SK-N-SH treated with all-trans-retinoic acid at 6 μM for 48 hours (cell line): ENCODE measurements at regions not wholly inside any gene's neighbourhood (a gene's known extent, or its start where the extent isn't known, plus 50 kb on each side); places are given as distances from the start of the nearest gene placed in this dataset.
"Not testable (repeated sequence)": the region's sequence is repeated elsewhere in the genome, so short reads cannot be mapped to it uniquely, and the experiment has no call there.

Experiments used
- ATAC-seq: fragments of 200-7000 bp; cut with Tn5 transposase; 3 replicates; pipeline ENCODE4 v1.9.1; 2020; ENCODE audit warnings: mild to moderate bottlenecking, moderate library complexity
- ARNTL ChIP-seq: fragments of 450-650 bp; formaldehyde crosslinking; IDR thresholded peaks from 2 replicates; pipeline ENCODE4 v1.5.0; 2020; ENCODE audit warnings: low read depth, mild to moderate bottlenecking, moderate library complexity, borderline replicate concordance
- BACH2 ChIP-seq: fragments of 250-450 bp; sonication (Bioruptor Pico); IDR thresholded peaks from 2 replicates; pipeline ENCODE4 v1.9.0; 2021; ENCODE audit warnings: mild to moderate bottlenecking, borderline replicate concordance
- CSDC2 ChIP-seq: fragments of 250-450 bp; sonication (Bioruptor Pico); IDR thresholded peaks from 2 replicates; pipeline ENCODE4 v1.5.0; 2020; ENCODE audit warnings: mild to moderate bottlenecking, moderate library complexity
- CSRNP3 ChIP-seq: fragments of 250-450 bp; sonication (Bioruptor Pico); IDR thresholded peaks from 2 replicates; pipeline ENCODE4 v1.5.1; 2021; ENCODE audit warnings: mild to moderate bottlenecking, moderate library complexity
- ESRRG ChIP-seq: fragments of 250-450 bp; sonication (Bioruptor Pico); IDR thresholded peaks from 2 replicates; pipeline ENCODE4 v1.6.1; 2021; ENCODE audit warnings: mild to moderate bottlenecking
- GLIS3 ChIP-seq: fragments of 250-450 bp; sonication (Bioruptor Pico); IDR thresholded peaks from 2 replicates; pipeline ENCODE4 v1.5.0; 2020; ENCODE audit warnings: mild to moderate bottlenecking, moderate library complexity
- ISL1 ChIP-seq: fragments of 250-450 bp; sonication (Bioruptor Pico); IDR thresholded peaks from 2 replicates; pipeline ENCODE4 v2.1.2; 2022; ENCODE audit warnings: mild to moderate bottlenecking, moderate library complexity
- POU6F1 ChIP-seq: fragments of 250-450 bp; sonication (Bioruptor Pico); IDR thresholded peaks from 2 replicates; pipeline ENCODE4 v1.8.0; 2021; ENCODE audit warnings: low read depth, mild to moderate bottlenecking, moderate library complexity, borderline replicate concordance
- PPARA ChIP-seq: fragments of 250-450 bp; sonication (Bioruptor Pico); IDR thresholded peaks from 2 replicates; pipeline ENCODE4 v1.5.0; 2020; ENCODE audit warnings: mild to moderate bottlenecking, borderline replicate concordance
- SNAI2 ChIP-seq: fragments of 250-450 bp; sonication (Bioruptor Pico); IDR thresholded peaks from 2 replicates; pipeline ENCODE4 v1.5.0; 2020; ENCODE audit warnings: mild to moderate bottlenecking, moderate library complexity
- TCF4 ChIP-seq: fragments of 250-450 bp; sonication (Bioruptor Pico); IDR thresholded peaks from 2 replicates; pipeline ENCODE4 v1.8.0; 2021; ENCODE audit warnings: mild to moderate bottlenecking, moderate library complexity, borderline replicate concordance
- TSHZ2 ChIP-seq: fragments of 250-450 bp; sonication (Bioruptor Pico); IDR thresholded peaks from 2 replicates; pipeline ENCODE4 v1.5.0; 2020; ENCODE audit warnings: mild to moderate bottlenecking, moderate library complexity
- ZC3H10 ChIP-seq: fragments of 250-450 bp; sonication (Bioruptor Pico); IDR thresholded peaks from 2 replicates; pipeline ENCODE4 v1.5.1; 2021; ENCODE audit warnings: mild to moderate bottlenecking, moderate library complexity
- ZFP3 ChIP-seq: fragments of 250-450 bp; sonication (Bioruptor Pico); IDR thresholded peaks from 2 replicates; pipeline ENCODE4 v1.5.0; 2020; ENCODE audit warnings: mild to moderate bottlenecking, moderate library complexity
- ZNF8 ChIP-seq: fragments of 450-650 bp; formaldehyde crosslinking; IDR thresholded peaks from 2 replicates; pipeline ENCODE4 v1.5.0; 2020; ENCODE audit warnings: mild to moderate bottlenecking, moderate library complexity

- TF ChIP-seq CSRNP3 (CRISPR knock-in tag) = no peak
- no peak for TF ChIP-seq TSHZ2 (CRISPR knock-in tag)
Measured at GRCh38 chr6:55052846-55053245, 121.5 kb upstream of the HCRTR2 start (continued).

- no peak for ATAC-seq
- TF ChIP-seq ESRRG (no peak), PPARA (CRISPR knock-in tag) (no peak), TCF4 (CRISPR knock-in tag) (no peak), ZC3H10 (CRISPR knock-in tag) (no peak), GLIS3 (CRISPR knock-in tag) (no peak), ZNF8 (CRISPR knock-in tag) (no peak), POU6F1 (CRISPR knock-in tag) (no peak), TSHZ2 (CRISPR knock-in tag) (no peak), ISL1 (no peak), CSDC2 (CRISPR knock-in tag) (no peak)
Measured at GRCh38 chr6:55058682-55059081, 115.6 kb upstream of the HCRTR2 start.

GRCh38 chr6:55064711-55065420 is 109.4 kb upstream of the HCRTR2 start:
- no peak for TF ChIP-seq TCF4 (CRISPR knock-in tag)
- no peak for TF ChIP-seq PPARA (CRISPR knock-in tag)
- no peak for TF ChIP-seq ISL1
- TF ChIP-seq, all 23 proteins: peak for 0
- ATAC-seq = no peak

- ATAC-seq = peak; percentile 62; the same call in 2 of the 3 replicates
- TF ChIP-seq ARNTL (CRISPR knock-in tag) (no peak), SNAI2 (CRISPR knock-in tag) (no peak)
Measured at GRCh38 chr6:55069132-55069781, 105.1 kb upstream of the HCRTR2 start.

GRCh38 chr6:55082021-55082420 is 92.3 kb upstream of the HCRTR2 start:
- no peak for TF ChIP-seq CSDC2 (CRISPR knock-in tag)
- no peak for TF ChIP-seq SNAI2 (CRISPR knock-in tag)
- no peak for TF ChIP-seq BACH2 (CRISPR knock-in tag)
- TF ChIP-seq PPARA (CRISPR knock-in tag) = no peak
- TF ChIP-seq TSHZ2 (CRISPR knock-in tag) = no peak
- no peak for TF ChIP-seq ZFP3 (CRISPR knock-in tag)
- TF ChIP-seq, all 23 proteins: peak for 0
- no peak for ATAC-seq

- not testable (repeated sequence) for ATAC-seq
Measured at GRCh38 chr6:55088011-55088410, 86.3 kb upstream of the HCRTR2 start.
